Neural cell (in vitro differentiated cells): ENCODE measurements at regions not wholly inside any gene's neighbourhood (a gene's known extent, or its start where the extent isn't known, plus 50 kb on each side); places are given as distances from the start of the nearest gene placed in this dataset.

Source experiments
- H2AFZ ChIP-seq: fragments of 200-600, 300-800 bp; sonication (generic), shearing (Covaris generic); 2 replicates; pipeline ENCODE4 v1.6.0; 2014; ENCODE audit warnings: low read depth, mild to moderate bottlenecking, antibody characterized with exemption, low read length, moderate library complexity
- H3F3A ChIP-seq: fragments of 200-600 bp; shearing (Covaris generic); 2 replicates; pipeline ENCODE4 v1.6.1; 2016; ENCODE audit warnings: mild to moderate bottlenecking, moderate library complexity, mixed read lengths, antibody characterized with exemption, low read length; ENCODE audit not compliant: insufficient read depth, poor library complexity, severe bottlenecking
- H3K27ac ChIP-seq: fragments of 200-600, 300-800 bp; sonication (generic), shearing (Covaris generic); 2 replicates; pipeline ENCODE4 v1.5.1; 2014; ENCODE audit warnings: mild to moderate bottlenecking, low read length, moderate library complexity
- H3K27me3 ChIP-seq: fragments of 300-800, 200-600 bp; sonication (generic), shearing (Covaris generic); 2 replicates; pipeline ENCODE4 v1.6.0; 2014; ENCODE audit warnings: mild to moderate bottlenecking, low read depth, low read length, moderate library complexity; ENCODE audit not compliant: insufficient read depth
- H3K36me3 ChIP-seq: fragments of 300-800, 200-600 bp; sonication (generic), shearing (Covaris generic); 2 replicates; pipeline ENCODE4 v1.5.1; 2014; ENCODE audit warnings: mild to moderate bottlenecking, antibody characterized with exemption, low read length, moderate library complexity; ENCODE audit not compliant: insufficient read depth
- H3K4me2 ChIP-seq: fragments of 300-800, 200-600 bp; sonication (generic), shearing (Covaris generic); 2 replicates; pipeline ENCODE4 v1.6.0; 2014; ENCODE audit warnings: mild to moderate bottlenecking, low read length
- H3K4me3 ChIP-seq: fragments of 300-800, 200-600 bp; sonication (generic), shearing (Covaris generic); 2 replicates; pipeline ENCODE4 v1.5.1; 2014; ENCODE audit warnings: mild to moderate bottlenecking, low read length, moderate library complexity
- H3K79me2 ChIP-seq: fragments of 200-600 bp; shearing (Covaris generic); replicated peaks from 2 replicates; pipeline ENCODE4 v1.6.0; 2014; ENCODE audit warnings: mild to moderate bottlenecking, low read length, moderate library complexity; ENCODE audit not compliant: insufficient read depth
- H3K9ac ChIP-seq: fragments of 300-800, 200-600 bp; sonication (generic), shearing (Covaris generic); 2 replicates; pipeline ENCODE4 v1.6.1; 2016; ENCODE audit warnings: mild to moderate bottlenecking, low read length, mixed read lengths
- H3K9me2 ChIP-seq: fragments of 200-600 bp; shearing (Covaris generic); 2 replicates; pipeline ENCODE4 v1.6.1; 2016; ENCODE audit warnings: mild to moderate bottlenecking, low read length, mixed read lengths; ENCODE audit not compliant: insufficient read depth
- H3K9me3 ChIP-seq: fragments of 200-600, 300-800 bp; sonication (generic), shearing (Covaris generic); 2 replicates; pipeline ENCODE4 v1.6.1; 2016; ENCODE audit warnings: mild to moderate bottlenecking, mixed run types, low read length, moderate library complexity, mixed read lengths
- H4K20me1 ChIP-seq: fragments of 200-600 bp; shearing (Covaris generic); 2 replicates; pipeline ENCODE4 v1.6.1; 2016; ENCODE audit warnings: mild to moderate bottlenecking, mixed run types; ENCODE audit not compliant: insufficient read depth
- EP300 ChIP-seq: fragments of 450-650 bp; conservative IDR thresholded peaks from 2 replicates; pipeline ENCODE4 v1.6.1; 2014; ENCODE audit warnings: antibody characterized with exemption, mild to moderate bottlenecking, moderate library complexity; ENCODE audit not compliant: poor library complexity, severe bottlenecking
- EZH2 ChIP-seq: fragments of 200-600, 300-800 bp; shearing (Covaris generic), sonication (generic); IDR thresholded peaks from 2 replicates; pipeline ENCODE4 v1.6.1; 2014; ENCODE audit warnings: antibody characterized with exemption, low read length, borderline replicate concordance, mild to moderate bottlenecking; ENCODE audit not compliant: insufficient read depth, poor library complexity, severe bottlenecking
- MXI1 ChIP-seq: fragments of 450-650 bp; conservative IDR thresholded peaks from 2 replicates; pipeline ENCODE4 v1.6.1; 2014; ENCODE audit warnings: antibody characterized with exemption, mild to moderate bottlenecking; ENCODE audit not compliant: poor library complexity, severe bottlenecking
- POLR2AphosphoS5 ChIP-seq: IDR thresholded peaks from 2 replicates; pipeline ENCODE4 v1.6.1; 2012
- RAD21 ChIP-seq: fragments of 450-650 bp; conservative IDR thresholded peaks from 2 replicates; pipeline ENCODE4 v1.6.1; 2014; ENCODE audit warnings: antibody characterized with exemption, mild to moderate bottlenecking, moderate library complexity
- SMC3 ChIP-seq: fragments of 450-650 bp; conservative IDR thresholded peaks from 2 replicates; pipeline ENCODE4 v1.6.1; 2014; ENCODE audit warnings: antibody characterized with exemption, mild to moderate bottlenecking, moderate library complexity; ENCODE audit not compliant: poor library complexity
- TAF1 ChIP-seq: IDR thresholded peaks from 2 replicates; pipeline ENCODE4 v1.6.1; 2012; ENCODE audit warnings: low read depth
- TF ChIP-seq, protein P1 (sequence below): IDR thresholded peaks from 2 replicates; pipeline ENCODE4 v1.6.1; 2012; ENCODE audit warnings: borderline replicate concordance
- TF ChIP-seq, protein P2 (sequence below): fragments of 450-650 bp; IDR thresholded peaks from 2 replicates; pipeline ENCODE4 v1.5.1; 2014; ENCODE audit warnings: antibody characterized with exemption, mild to moderate bottlenecking, moderate library complexity; ENCODE audit not compliant: poor library complexity, severe bottlenecking

DNA sequence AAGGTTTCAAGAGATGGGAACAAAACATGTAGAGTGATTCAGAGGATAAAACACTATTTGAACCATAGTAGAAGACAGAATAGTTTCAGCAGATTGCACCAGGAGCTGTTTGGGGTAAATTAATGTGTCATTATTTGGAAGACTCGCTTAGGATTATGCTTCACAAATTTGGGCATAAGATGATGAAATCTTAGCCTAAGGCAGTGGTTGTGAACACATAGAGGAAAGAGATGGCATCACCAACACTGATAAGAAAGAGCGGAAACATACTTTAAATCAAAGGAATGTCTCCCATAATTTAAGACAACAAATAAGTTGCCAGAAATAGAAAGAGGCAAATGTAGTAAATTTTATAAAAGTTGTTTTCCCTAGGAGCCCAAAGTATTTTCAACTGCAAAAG, 66.1 kb upstream of the TBCA start:
- no peak overlapping the region for H3K4me3 ChIP-seq
- H3K9ac ChIP-seq: no peak overlapping the region
- H3K4me2 ChIP-seq: no peak overlapping the region
- H3K79me2 ChIP-seq: no peaks in the 10 kb centered on the region
- no peak overlapping the region for H3K27ac ChIP-seq
- no peaks in the 10 kb centered on the region for H3K9me3 ChIP-seq
- H2AFZ ChIP-seq: no peak overlapping the region
- no peaks in the 10 kb centered on the region for H3F3A ChIP-seq
- TF ChIP-seq RAD21: no peak
- no peak for TF ChIP-seq MXI1
- TF ChIP-seq SMC3: no peak
- H3K36me3 ChIP-seq: no peaks in the 10 kb centered on the region
- H3K27me3 ChIP-seq: peaks cover 73% of the 10 kb centered on the region
- H3K9me2 ChIP-seq: no peaks in the 10 kb centered on the region
- H4K20me1 ChIP-seq: no peaks in the 10 kb centered on the region

DNA sequence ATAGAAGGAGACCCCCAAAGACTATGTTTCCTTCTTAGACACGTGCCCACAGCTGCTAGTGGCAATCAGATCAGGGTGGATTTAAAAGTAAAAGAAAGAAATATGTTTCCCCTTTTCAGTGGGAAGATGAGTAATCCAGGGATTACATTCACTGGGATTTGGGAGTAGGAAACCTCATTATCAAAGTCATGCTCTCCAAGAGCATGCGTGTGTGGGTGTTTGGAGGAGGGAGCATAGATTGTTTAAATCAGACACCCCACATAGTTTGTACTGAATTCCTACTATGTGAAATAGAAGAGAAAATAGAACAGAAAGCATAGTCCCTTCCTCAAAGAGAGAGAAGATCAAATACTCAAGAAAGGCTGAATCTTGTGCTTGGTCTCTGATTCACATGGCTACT, 65.5 kb upstream of the TBCA start:
- peaks cover 67% of the 10 kb centered on the region for H3K27me3 ChIP-seq
- no peaks in the 10 kb centered on the region for H3K9me2 ChIP-seq
- H3K36me3 ChIP-seq: no peaks in the 10 kb centered on the region
- no peaks in the 10 kb centered on the region for H3K9me3 ChIP-seq
- no peak overlapping the region for H2AFZ ChIP-seq
- no peak overlapping the region for H3K27ac ChIP-seq
- no peak overlapping the region for H3K4me2 ChIP-seq
- no peaks in the 10 kb centered on the region for H3K79me2 ChIP-seq
- no peaks in the 10 kb centered on the region for H3F3A ChIP-seq
- no peak overlapping the region for H3K4me3 ChIP-seq
- H4K20me1 ChIP-seq: no peaks in the 10 kb centered on the region
- H3K9ac ChIP-seq: no peak overlapping the region
- TF ChIP-seq EZH2 (no peak), EP300 (no peak), POLR2AphosphoS5 (no peak), RAD21 (no peak), MXI1 (no peak), TAF1 (no peak), SMC3 (no peak)
- TF ChIP-seq, protein P1, sequence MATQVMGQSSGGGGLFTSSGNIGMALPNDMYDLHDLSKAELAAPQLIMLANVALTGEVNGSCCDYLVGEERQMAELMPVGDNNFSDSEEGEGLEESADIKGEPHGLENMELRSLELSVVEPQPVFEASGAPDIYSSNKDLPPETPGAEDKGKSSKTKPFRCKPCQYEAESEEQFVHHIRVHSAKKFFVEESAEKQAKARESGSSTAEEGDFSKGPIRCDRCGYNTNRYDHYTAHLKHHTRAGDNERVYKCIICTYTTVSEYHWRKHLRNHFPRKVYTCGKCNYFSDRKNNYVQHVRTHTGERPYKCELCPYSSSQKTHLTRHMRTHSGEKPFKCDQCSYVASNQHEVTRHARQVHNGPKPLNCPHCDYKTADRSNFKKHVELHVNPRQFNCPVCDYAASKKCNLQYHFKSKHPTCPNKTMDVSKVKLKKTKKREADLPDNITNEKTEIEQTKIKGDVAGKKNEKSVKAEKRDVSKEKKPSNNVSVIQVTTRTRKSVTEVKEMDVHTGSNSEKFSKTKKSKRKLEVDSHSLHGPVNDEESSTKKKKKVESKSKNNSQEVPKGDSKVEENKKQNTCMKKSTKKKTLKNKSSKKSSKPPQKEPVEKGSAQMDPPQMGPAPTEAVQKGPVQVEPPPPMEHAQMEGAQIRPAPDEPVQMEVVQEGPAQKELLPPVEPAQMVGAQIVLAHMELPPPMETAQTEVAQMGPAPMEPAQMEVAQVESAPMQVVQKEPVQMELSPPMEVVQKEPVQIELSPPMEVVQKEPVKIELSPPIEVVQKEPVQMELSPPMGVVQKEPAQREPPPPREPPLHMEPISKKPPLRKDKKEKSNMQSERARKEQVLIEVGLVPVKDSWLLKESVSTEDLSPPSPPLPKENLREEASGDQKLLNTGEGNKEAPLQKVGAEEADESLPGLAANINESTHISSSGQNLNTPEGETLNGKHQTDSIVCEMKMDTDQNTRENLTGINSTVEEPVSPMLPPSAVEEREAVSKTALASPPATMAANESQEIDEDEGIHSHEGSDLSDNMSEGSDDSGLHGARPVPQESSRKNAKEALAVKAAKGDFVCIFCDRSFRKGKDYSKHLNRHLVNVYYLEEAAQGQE: no peak
- TF ChIP-seq, protein P2, sequence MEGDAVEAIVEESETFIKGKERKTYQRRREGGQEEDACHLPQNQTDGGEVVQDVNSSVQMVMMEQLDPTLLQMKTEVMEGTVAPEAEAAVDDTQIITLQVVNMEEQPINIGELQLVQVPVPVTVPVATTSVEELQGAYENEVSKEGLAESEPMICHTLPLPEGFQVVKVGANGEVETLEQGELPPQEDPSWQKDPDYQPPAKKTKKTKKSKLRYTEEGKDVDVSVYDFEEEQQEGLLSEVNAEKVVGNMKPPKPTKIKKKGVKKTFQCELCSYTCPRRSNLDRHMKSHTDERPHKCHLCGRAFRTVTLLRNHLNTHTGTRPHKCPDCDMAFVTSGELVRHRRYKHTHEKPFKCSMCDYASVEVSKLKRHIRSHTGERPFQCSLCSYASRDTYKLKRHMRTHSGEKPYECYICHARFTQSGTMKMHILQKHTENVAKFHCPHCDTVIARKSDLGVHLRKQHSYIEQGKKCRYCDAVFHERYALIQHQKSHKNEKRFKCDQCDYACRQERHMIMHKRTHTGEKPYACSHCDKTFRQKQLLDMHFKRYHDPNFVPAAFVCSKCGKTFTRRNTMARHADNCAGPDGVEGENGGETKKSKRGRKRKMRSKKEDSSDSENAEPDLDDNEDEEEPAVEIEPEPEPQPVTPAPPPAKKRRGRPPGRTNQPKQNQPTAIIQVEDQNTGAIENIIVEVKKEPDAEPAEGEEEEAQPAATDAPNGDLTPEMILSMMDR: no peak

DNA sequence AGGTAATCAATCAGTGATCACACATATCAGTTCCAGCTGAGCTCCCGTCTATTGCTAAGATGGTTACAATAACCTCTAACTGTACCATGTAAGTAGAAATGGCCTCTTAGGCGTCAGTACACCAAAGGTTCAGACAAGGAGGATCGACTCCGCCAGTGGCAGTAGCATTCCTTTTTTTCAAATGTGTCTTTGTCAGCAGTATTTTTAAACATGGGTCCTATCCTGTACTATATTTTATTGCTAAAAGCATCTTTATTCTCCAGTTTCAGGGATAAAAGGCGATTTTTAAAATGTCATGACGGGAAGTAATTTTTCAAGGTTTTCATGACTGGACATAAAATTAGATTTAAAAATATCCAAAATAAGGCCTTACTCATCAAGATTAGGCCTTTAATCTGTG, 64.8 kb upstream of the TBCA start:
- no peaks in the 10 kb centered on the region for H3K36me3 ChIP-seq
- H4K20me1 ChIP-seq: no peaks in the 10 kb centered on the region
- H3K79me2 ChIP-seq: no peaks in the 10 kb centered on the region
- no peaks in the 10 kb centered on the region for H3K9me3 ChIP-seq
- TF ChIP-seq EP300 (no peak), POLR2AphosphoS5 (no peak), SMC3 (no peak), RAD21 (no peak), EZH2 (no peak), MXI1 (no peak), TAF1 (no peak)
- TF ChIP-seq, protein P2: no peak
- TF ChIP-seq, protein P1: no peak
- no peak overlapping the region for H3K4me2 ChIP-seq
- H3K4me3 ChIP-seq: no peak overlapping the region
- H3K27ac ChIP-seq: no peak overlapping the region
- peaks cover 60% of the 10 kb centered on the region for H3K27me3 ChIP-seq
- no peaks in the 10 kb centered on the region for H3F3A ChIP-seq
- H3K9ac ChIP-seq: no peak overlapping the region
- no peaks in the 10 kb centered on the region for H3K9me2 ChIP-seq
- H2AFZ ChIP-seq: no peak overlapping the region
